ENCODE measurements at regions not wholly inside any gene's neighbourhood (a gene's known extent, or its start where the extent isn't known, plus 50 kb on each side); places are given as distances from the start of the nearest gene placed in this dataset.

GRCh38 chr10:109341986-109342385 lies 581.3 kb downstream of the XPNPEP1 start:
- TF ChIP-seq CTCF (IDR thresholded peaks at IDR 0.05), result no peak
- no peak for TF ChIP-seq POLR2AphosphoS5 (IDR thresholded peaks at IDR 0.05; ENCODE audit: low read depth, low read length)
- TF ChIP-seq REST (IDR thresholded peaks at IDR 0.05; ENCODE audit: insufficient read depth in 1 of 2, low read depth in 2 of 2, low read length in 1 of 2), result no peak
- TF ChIP-seq TCF7L2 (IDR thresholded peaks at IDR 0.05; ENCODE audit: low read depth, low read length), result no peak

Data from Panc1 (cell line).